Suppressor macrophage treated with lipopolysaccharide for 4 hours (primary cell): ENCODE measurements at regions not wholly inside any gene's neighbourhood (a gene's known extent, or its start where the extent isn't known, plus 50 kb on each side); places are given as distances from the start of the nearest gene placed in this dataset.
"Not testable (repeated sequence)": the region's sequence is repeated elsewhere in the genome, so short reads cannot be mapped to it uniquely, and the experiment has no call there.

Experiments used
- DNase-seq: peaks from one replicate; pipeline ENCODE4 v3.0.0-alpha.2; 2020

- DNase-seq: no peak
Observed at GRCh38 chr6:167208819-167209576, 51.2 kb upstream of the GPR31 start.

DNA sequence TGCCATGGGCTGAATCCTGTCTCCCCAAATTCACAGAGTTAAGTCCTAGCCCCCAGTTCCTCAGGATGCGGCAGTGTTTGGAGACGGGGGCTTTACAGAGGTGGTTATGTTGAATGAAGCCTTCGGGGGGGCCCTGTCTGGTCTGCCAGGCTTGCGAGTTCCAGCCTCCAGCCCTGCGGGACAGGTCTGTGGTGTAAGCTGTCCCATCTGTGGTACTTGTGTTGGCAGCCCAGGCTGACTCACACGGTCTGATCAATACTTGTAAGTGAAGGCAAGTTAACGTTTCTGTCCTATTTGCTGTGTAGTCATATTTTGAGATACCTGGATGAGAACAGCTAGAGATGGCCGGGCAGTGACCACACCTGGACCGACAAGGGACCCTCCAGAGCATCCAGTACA, 51.8 kb upstream of the GPR31 start:
- DNase-seq: no peak

DNA sequence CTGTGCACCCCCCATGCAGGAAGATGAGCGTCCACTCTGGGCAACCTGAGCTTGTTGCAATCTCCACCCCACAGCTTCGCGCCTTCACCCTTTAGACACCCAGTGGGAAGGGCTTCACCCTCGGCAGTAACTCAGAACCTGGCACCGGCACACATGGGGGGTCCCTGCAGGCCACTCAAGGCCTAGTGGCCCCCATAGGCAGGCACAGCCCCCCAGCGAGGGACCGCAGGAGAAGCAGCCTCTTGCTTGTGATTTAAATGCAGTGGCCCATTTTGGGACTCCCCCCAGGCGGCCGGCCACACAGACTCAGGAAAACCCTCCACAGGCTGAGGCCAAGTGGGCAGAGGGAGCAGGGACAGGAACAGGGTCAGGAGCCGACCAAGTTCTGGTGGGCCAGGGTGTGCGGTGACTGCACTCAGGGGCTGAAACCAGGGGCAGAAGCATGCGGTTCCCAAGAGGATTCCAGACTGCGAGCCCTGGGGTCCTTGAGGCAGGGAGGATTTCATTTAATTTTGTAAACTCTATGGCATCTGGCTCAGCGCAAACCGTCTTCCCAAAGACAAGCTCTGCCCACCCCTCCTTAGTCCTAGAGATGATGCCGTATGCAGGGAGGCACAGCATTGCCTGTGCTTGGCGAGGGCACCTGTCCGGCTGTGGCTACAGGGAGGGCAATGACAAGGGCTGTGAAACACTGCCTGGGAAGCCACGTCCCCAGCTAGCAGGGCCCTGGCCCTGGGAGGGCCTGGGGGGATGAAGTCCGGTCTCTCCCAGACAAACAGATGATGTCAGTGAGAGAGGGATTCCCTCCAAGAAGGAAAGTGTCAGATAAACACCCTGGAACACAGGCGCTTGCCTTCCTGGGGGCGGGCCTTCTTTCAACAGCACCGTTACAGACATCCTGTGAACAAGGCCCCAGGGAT, 52.9 kb upstream of the GPR31 start:
- DNase-seq: no peak

DNA sequence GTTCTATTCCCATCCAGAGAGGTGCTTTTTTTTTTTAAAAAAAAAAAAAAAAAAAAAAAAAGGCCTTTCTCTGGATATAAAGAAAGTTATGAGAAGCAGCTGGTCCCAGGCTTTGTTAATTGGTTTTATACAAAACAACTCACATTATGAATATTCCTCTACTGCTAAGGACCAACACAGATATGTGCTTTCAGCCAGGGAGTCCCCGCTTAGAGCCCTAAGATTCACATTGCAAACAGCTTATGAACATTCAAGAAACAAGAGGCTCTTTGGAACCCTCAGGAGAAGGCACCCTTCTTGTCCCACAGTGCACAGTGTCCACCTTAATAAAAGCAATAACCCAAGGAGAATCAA, 53.5 kb upstream of the GPR31 start:
- no peak for DNase-seq

DNA sequence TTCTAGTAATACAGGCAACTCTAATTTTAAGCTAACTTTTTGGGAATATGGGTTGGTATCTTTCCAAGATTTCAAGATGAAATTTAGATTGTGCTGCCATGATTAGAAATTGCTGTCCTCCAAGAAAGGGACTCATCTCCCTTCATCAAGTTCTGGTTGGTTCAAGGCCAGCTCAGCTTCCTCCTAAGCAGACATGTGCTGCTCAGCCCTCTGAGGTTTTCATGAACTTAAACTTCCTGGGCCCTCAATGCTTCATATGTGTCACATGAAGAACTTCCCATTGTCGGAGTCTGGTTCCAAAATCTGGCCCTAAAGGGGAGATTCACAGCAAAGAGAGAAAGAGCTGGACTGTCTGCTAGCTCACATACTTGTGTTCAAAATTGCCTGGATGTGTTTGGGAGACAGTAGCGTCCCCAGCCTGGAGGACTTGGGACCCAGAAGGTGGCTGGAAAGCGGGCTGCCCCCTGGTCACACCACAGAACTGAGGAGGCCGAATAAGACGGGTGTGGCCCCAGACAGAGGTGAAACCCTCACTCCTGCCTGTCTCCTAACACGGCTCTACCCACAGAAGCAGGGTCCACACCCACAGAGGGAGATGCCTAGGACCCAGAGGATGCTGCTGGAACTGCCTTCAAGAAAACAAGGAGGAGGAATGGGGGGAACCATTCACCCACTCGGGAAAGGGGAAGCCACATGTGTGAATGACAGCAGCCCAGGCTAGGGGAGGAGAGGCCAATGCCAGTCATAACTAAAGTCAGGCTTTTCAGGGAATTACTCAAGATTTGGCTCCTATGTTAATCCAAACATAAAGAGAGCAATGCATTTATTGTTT, 54.3 kb upstream of the GPR31 start:
- peak; percentile 40 for DNase-seq

GRCh38 chr6:167212713-167213005, 54.9 kb upstream of the GPR31 start:
- no peak for DNase-seq

- DNase-seq: no peak
Observed at GRCh38 chr6:167214206-167214605, 56.4 kb upstream of the GPR31 start.

- DNase-seq: not testable (repeated sequence)
Observed at GRCh38 chr6:167215429-167216250, 57.9 kb upstream of the GPR31 start.

DNA sequence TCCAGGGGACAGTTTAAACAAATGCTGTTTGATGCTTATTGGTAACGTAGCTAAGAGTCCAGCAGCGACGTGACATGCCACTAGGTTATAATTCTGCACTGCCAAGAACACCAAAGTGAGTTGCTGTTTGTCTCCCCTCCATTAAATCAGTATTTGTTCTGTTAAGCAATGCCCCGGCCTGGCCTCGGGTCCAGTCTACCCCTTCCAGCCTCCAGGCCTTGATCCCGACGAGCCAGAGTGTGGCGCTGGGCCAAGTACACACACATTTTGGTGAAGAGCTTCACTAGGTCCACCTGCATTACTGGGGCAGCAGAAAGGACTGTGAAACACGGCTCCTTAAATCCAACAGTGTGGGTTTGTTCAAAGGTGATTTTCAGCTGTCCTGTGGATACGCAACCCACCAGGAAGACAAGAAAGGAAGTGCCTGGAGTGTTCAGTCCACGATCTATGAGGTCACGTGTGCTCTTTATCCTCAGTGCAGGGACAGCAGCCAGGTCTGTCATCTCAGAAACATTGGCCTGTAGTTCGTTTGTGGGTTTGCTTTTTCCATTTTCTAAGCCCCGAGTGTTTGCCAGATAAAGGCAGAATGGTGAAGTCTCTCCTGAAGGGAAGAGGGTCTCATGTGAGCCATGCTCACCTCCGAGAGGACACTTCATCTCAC, 58.7 kb upstream of the GPR31 start:
- not testable (repeated sequence) for DNase-seq

DNA sequence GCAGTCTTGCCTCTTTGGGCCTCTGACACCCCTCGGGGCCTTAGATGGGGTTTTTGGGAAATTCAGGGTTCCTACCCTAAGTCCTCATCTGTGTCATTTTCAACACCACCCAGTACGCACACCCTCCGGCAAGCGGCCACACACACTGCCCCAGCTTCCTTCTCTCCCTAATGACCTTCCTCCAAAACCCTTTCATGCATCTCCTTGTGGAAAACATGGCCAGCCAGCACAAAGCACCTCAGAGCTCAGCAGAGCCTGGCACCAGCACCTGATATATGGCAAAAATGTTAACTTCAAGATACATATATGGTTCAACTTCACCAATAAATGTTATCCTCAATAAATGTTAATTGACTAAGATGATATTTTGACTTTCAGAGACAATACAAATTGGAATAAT, 59.3 kb upstream of the GPR31 start:
- not testable (repeated sequence) for DNase-seq

GRCh38 chr6:167217951-167218759, 60.4 kb upstream of the GPR31 start:
- DNase-seq: peak; percentile 8

GRCh38 chr6:167219079-167219478, 61.3 kb upstream of the GPR31 start:
- not testable (repeated sequence) for DNase-seq

DNA sequence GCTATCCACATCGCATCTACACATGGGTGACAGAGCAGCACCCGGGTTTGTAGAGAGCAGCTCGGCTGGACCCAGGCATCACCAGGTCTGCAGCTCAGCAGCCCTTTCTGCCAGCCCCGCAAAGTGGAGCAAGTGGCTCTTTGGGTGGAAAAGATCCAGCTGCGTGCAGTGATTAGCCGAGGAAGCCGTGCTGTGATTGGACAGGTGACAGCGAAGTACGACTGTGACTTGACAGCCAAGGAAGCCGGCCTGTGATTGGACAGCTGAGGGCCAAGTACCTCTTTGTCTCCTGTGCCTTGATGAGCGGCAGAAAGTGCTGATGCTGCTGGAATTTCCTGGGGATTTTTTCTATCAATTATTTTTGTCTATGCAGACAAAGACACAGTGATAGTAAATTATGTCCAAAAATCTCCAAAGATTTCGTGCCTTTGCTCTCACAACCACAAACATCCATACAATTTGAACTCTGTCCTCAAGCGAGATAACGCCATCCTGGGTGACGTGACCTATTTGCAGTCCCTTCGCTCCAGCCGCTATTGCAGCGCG, 62.3 kb upstream of the GPR31 start:
- DNase-seq: no peak

GRCh38 chr6:167221400-167222201, 63.8 kb upstream of the GPR31 start:
- no peak for DNase-seq

DNA sequence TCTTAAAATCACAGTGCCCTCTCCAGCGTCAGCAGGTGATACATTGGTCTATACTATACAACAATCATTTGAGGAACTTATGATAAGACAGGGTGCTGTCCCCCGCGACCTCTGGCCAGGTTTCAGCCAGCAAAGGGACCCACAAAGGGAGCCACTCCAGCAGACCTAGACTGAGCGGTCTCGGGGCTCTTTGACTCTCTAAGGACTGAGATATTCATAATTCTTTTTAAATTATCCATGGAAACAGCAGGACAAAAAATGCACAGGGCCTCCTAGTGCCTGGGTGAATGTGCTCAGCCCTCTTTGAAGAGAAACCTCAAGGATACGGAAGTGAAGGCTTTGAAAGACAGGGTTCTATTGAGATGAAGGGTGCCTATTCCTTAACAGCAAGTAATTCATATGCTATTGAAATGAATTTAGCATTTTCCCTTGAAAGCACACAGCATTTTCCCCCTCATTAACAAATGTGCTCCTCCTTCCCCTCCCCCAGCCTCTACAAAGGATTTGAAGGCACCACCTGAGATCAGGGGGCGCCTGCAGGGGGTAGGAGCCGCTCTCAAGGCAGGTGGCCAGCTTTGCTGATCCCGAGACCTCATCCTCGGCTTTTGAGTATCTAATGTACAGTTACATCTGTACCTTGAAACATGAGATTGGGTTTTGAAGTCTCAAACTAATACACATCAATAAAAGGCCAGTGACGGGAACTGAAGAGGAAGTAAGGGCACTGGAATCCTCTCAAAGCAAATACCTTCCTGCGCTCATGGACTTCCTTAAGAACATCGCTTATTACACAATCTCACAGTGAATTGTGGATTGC, 65.3 kb upstream of the UNC93A start:
- not testable (repeated sequence) for DNase-seq

DNA sequence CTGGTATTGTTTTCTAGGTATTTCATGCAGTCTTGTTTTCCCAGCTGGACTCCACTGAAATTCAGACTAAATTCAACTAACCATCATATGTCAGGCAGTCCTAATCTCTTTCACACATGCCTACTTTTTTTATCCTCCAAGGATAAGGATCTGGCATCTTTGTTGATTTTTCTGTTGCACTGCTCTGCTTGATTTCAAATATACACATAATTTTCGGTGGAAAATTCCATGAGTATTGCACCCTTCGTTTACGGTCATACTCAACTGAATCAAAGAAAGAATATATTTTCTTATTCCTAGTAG, 64.8 kb upstream of the UNC93A start:
- DNase-seq: no peak

- no peak for DNase-seq
Observed at GRCh38 chr6:167226791-167227190, 64.3 kb upstream of the UNC93A start.

GRCh38 chr6:167227984-167228383, 63.1 kb upstream of the UNC93A start:
- no peak for DNase-seq

DNA sequence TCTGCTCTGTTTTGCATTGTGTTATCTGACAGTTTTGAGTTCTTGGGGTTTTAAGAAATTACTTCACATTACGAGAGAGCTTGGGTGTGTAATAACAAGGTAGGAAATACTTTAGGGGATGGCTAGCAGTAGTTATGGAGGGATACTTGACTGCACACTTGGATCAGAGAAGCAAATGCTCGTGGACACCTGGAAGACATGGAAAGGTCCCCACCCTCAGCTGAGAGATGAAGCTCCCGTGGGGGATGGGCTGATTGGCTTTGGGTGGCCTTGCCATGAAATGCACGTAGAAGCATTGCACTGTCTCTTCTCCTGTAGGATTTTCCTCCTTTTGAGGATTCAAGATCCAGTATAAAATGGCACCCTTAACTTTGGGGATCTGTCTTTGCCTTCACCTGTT, 61.5 kb upstream of the UNC93A start:
- no peak for DNase-seq
